Colon (tissue), 2 donors: ENCODE measurements at regions not wholly inside any gene's neighbourhood (a gene's known extent, or its start where the extent isn't known, plus 50 kb on each side); places are given as distances from the start of the nearest gene placed in this dataset.
A peak's percentile ranks its signal among the peaks of the same experiment; 100 is the strongest.
"Not testable (repeated sequence)": the region's sequence is repeated elsewhere in the genome, so short reads cannot be mapped to it uniquely, and the experiment has no call there.

Experiments
- FAIRE-seq: peaks from 2 replicates; lab custom pipeline; 2012; peaks lifted over from hg19 to GRCh38; lab: Jason Lieb, UNC
- donor health status: control.
- donor health status: control.

DNA sequence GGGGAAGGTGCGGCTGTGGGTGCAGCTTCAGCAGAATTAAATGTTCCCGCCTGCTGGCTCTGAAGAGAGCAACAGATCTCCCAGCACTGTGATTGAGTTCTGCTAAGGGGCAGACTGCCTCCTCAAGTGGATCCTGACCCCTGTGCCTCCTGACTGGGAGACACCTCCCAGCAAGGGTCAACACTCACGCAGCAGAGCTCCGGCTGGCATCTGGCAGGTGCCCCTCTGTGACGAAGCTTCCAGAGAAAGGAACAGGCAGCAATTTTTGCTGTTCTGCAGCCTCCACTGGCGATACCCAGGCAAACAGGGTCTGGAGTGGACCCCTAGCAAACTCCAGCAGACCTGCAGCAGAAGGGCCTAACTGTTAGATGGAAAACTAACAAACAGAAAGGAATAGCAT, 454.3 kb upstream of the MIR17HG start:
- not testable (repeated sequence) for FAIRE-seq

- FAIRE-seq: no peak
Measured at GRCh38 chr13:90896002-90896401, 451.5 kb upstream of the MIR17HG start.

DNA sequence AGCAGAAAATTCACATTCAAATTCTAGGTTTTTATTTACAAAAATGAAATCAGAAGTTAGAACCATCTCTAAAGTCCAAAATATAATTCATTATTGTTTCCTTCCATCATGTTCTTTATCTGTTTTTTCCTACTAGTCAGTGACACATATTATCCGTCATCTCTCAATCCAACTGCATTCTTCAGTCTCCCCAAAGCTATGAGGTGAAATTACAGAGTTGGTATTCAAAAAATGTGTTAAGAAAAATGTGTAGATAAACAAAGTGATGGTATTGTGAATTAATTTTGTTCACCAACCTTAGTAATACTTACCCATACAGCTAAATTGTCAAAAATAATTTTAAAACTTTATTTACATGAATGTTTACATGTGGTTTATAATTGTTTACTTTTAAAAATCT, 448.7 kb upstream of the MIR17HG start:
- peak; percentile 28 for FAIRE-seq

- no peak for FAIRE-seq
Measured at GRCh38 chr13:90899416-90899815, 448.1 kb upstream of the MIR17HG start.

DNA sequence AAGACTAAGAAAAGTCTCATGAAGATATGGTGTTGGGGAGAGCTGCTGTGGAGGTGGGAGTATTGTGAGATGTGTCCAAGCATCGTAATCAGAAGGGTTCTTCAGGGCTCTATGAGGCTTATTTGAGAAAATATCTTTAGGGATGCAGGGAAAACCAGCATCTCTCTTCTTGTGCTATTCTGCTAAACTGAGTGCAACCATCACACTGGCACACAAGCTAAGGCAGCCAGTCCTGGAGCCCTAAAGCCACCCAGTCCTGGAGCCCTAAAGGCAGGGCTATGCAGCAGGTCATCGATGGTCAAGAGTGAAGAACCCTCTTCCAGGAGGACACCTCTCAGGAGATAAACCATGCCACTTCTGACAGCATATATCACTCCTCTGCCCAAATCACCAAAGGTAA, 445.2 kb upstream of the MIR17HG start:
- FAIRE-seq: no peak

DNA sequence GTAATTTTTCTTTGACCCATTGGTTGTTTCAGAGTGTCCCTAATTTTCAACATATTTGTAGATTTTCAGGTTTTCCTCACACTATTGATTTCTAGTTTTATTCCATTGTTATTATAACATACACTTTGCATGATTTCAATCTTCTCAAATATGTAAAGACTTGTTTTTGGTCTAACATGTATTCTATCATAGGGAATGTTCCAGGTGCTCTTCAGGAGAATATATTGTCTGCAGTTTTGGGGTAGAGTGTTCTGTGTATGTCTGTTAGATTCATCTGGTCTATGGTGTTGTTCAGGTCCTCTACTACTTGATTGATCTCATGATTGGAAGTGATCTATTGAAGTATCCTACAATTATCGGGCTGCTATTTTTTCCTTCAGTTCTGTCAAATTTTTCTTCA, 440.9 kb upstream of the MIR17HG start:
- no peak for FAIRE-seq

- no peak for FAIRE-seq
Measured at GRCh38 chr13:90908792-90909191, 438.7 kb upstream of the MIR17HG start.

DNA sequence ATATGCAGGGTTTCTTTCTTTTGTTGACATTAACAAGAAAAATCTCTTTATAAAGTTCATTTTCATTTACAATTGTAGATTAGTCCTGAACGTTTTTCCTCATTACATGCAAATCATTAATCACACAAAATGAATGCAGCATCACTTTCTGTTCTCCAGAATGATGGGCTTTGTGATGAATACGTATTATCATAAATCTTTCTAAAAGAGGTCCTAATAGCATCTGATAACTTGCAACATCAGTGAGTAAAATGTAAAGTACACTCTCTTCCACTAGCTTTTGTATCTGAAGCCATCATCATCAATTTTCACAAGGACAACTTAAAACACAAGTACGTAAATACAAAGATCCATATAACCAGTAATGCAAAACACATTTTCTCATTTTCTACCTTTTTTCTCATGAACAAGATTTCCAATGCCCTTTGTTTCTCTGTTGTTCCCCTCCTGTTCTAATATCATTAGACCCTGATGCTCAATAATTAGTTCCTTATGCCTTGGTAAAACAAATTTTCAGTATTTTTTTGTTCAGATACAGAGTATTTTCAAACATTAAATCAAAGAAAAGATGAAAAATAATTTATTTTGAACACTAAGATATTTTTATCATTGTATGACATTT, 437.4 kb upstream of the MIR17HG start:
- FAIRE-seq: no peak

GRCh38 chr13:90912247-90912646, 435.2 kb upstream of the MIR17HG start:
- no peak for FAIRE-seq

GRCh38 chr13:90918536-90918935, 429.0 kb upstream of the MIR17HG start:
- no peak for FAIRE-seq

GRCh38 chr13:90919153-90919552, 428.3 kb upstream of the MIR17HG start:
- no peak for FAIRE-seq

DNA sequence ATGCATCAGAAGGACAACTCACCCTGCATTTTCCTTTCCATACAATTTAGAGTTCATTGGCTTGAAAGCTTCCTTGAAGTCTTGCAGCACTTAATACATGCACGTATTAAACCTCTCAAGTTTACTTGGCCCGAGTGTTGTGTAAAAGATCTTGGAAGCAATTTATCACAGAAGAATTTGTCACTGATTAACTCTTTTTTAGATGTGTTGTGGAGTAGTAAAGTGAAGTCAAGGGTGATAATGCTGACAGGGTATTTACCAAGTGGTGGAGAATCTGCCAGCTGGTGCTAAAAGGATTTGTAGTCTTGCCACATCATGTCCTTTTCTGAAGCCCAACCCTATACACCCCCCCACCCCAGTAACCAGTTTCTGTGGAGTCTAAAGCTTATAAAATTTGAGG, 421.0 kb upstream of the MIR17HG start:
- FAIRE-seq: no peak

DNA sequence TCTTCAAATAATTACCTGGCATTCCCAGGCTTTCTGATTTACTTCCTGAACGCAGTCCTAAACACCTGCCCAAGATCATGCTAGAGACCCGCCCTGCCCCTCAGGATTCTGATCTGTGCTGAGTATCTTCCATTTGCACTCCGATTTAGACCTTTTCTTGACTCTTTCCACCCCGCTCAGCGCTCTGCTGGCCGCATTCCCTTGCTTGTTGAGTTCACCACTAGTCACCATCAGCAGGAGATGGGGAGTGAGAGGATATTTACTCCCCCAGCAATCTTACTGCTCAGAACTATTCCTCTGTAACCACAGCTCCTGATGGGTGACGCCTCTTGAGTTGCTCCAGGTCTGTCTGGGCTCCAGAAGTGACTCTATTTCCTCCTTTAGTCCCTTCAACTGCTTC, 419.4 kb upstream of the MIR17HG start:
- no peak for FAIRE-seq

DNA sequence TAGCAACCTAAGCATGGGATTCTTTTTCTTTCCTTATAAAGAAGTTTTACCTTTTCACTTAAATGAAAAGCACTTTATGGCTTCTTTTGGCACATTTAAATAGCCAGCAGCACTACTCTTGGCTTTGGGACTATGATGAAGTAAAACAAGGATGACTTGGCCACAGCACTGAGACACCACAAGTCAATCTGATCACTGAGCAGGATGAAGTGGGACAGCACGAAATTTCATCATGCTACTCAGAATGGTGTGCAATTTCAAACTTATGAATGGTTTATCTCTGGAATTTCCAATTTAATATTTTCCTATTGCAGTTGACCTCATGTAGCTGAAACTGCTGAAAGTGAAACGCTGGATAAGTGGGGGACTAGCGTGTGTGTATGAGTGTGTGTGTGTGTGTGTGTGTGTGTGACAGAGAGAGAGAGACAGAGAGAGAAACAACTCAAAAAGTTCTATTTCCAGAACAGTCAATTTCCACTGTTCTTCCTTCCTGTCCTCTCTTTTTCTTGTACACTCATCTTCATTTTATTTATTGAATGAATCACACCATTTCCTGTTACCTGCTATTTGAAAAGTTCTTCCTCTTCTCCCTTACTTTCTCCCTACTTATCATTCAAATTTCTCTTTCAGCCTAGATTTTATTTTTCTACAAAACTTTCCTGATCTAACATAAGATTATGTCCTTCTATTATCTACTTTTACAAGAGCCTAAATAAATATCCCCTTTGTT, 414.2 kb upstream of the MIR17HG start:
- no peak for FAIRE-seq

DNA sequence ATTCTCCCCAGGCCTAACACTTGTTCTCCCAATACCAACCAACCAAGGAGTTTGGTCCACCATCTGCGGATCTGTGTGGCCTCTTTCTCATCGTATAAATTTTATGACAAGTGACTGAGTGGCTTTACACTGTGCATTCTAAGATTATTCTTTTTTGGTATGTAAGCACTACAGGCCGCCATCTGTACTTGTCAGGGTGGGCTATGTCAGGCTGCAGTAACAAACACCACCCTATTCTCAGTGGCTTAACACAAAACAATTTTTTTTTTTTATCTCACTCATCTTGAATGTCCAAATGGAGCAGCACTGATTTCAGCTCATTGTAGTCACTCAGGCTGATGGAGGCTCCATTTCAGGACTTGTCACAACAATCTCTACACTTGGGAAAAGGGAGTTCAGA, 412.7 kb upstream of the MIR17HG start:
- no peak for FAIRE-seq

GRCh38 chr13:90938848-90939247, 408.6 kb upstream of the MIR17HG start:
- no peak for FAIRE-seq

DNA sequence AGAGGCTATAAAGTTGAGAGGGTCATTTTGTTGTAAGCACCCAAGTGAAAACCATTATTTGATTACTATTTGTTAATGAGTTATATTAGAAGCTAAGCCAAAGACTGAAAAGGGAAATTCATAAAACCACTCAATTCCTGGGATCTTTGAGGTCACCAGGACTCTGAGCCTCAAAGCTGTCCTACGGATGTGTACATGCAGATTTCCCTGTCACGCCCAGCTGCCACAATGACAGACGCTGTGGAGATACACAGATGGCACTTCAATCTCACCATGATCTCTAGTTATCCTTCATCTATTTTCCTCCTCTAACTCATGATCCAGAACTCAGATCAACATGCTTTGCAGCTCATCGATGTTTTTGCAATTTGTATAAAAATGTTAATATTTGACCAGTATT, 403.5 kb upstream of the MIR17HG start:
- no peak for FAIRE-seq

DNA sequence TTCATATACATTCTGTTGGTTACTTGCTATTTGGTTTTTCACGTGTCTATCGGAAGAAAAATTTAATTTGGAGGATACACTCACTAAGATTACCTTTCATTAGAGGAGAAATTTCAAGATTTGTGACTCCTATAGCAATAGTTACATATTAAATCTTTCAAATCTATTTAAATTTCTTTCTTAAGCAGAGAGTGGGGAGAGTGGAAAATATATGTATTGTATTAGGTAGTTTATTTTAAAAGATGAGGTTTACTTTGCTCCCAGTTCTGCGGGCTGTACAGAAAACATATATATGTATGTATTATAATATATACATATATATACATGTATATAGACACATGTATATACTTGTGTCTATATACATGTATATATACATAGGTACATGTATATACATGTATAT, 402.3 kb upstream of the MIR17HG start:
- FAIRE-seq: not testable (repeated sequence)

- FAIRE-seq: not testable (repeated sequence)
Measured at GRCh38 chr13:90946125-90946524, 401.4 kb upstream of the MIR17HG start.

DNA sequence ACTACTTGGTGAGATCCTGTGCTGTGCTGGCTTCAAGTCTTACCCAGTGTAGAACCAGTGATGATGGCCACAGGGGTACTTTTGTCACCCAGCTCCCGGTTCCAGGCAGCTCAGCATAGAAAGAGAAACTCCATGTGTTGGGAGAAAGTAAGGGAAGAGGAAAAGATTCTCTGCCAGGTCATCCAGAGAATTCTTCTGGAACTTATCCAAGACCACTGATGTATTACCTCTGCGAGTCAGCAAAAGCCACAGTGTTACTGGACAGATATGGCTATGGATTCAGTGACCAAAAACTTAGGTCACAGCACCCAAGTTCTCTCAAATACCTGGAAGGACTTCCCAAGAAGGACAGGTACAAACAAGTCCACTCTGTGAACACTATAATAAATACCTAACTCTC, 399.5 kb upstream of the MIR17HG start:
- no peak for FAIRE-seq

DNA sequence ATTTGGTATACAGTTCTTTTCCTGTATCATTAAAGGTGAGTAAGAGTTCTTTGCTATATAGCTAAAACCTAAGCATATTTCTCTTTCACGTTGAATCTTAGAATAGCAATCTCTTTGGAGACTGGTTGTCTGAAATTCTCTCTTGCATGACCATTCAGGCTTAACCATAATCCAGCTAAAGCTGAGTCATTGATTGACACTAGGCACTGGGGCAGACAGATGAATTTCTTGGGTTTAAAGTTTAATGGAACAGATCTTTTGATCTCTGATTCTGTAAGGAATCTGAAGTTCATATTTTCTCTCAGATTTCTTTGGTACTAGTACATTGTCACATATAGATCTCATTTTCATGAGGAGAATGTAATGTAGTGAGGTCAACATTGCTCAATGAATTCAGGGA, 397.3 kb upstream of the MIR17HG start:
- no peak for FAIRE-seq

- no peak for FAIRE-seq
Measured at GRCh38 chr13:90951663-90952062, 395.8 kb upstream of the MIR17HG start.

DNA sequence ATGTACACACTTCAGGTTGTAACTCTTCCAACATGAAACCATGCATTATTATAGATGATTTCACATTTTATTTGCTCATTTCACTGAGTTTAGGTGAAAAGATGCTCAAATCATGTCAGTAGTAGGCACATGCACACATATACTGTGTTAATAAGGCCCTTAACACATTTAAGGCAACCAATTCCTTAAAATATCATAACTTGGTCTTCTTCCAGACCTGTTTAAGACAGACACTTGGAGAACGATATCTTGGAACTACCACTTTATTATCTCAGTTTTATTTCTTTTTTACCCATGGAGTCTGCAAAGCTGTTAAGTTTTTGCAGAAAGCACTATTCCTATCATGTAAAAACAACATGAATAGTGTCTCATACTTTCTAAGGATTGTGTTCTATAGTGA, 395.2 kb upstream of the MIR17HG start:
- FAIRE-seq: no peak

- FAIRE-seq: no peak
Measured at GRCh38 chr13:90954605-90955195, 392.8 kb upstream of the MIR17HG start.
